ENCODE measurements at regions not wholly inside any gene's neighbourhood (a gene's known extent, or its start where the extent isn't known, plus 50 kb on each side); places are given as distances from the start of the nearest gene placed in this dataset.

DNA sequence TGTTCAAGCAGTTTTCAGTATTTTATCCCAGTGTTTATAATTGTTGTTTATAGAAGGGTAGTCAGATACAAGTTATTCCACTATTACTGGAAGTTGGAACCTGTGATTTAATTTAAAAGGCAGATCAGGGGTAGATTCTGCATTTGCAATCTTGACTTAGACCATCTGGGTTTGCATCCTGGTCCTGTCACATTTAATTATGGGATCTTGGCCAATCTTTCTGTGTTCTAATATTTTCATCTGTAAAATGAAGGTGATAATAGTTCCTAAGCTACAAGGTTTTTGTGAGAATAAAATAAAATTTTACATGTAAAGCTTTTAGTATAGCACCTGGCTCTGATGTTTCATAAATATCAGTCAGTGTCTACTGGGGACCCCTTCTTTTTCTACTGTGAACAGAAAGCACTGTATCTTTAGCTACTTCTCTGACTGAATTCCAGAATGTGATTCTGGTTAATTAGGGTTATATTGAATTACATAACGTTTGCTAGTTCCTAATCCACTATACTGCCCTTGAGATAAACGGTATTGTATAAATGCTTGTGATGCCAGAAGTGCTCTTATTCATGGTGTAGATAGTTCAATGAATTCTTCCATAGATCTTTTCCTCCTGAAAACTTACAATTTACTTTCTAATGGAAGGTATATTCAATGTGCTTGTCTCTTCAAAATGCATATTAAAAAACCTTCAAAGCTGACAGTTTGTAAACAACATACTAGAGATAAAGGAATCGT, 131.0 kb downstream of the KCNK1 start:
- Histone ChIP-seq H3F3A (replicated peaks; ENCODE audit: low read depth) (no peaks in the 10 kb centered on the region), H3K36me3 (ENCODE audit: insufficient read depth) (no peaks in the 10 kb centered on the region), H3K4me1 (ENCODE audit: insufficient read depth) (no peaks in the 10 kb centered on the region), H4K20me1 (replicated peaks; ENCODE audit: insufficient read depth) (no peaks in the 10 kb centered on the region), H3K27ac (ENCODE audit: low read depth) (no peak overlapping the region), H3K4me3 (no peak overlapping the region), H3K9me2 (ENCODE audit: insufficient read depth) (no peaks in the 10 kb centered on the region), H3K79me2 (replicated peaks; ENCODE audit: insufficient read depth) (no peaks in the 10 kb centered on the region), H2AFZ (no peak overlapping the region), H3K4me2 (no peak overlapping the region), H3K27me3 (ENCODE audit: insufficient read depth) (no peaks in the 10 kb centered on the region)
- H3K27me3 Mint-ChIP-seq (ENCODE audit: insufficient read depth, low read depth, poor library complexity) = peaks cover 1% of the 10 kb centered on the region
- no peaks in the 10 kb centered on the region for H3K36me3 Mint-ChIP-seq (ENCODE audit: low read depth)
- TF ChIP-seq EZH2 (IDR thresholded peaks at IDR 0.05; ENCODE audit: low read depth, unreplicated experiment) (no peak), STAT1 (IDR thresholded peaks at IDR 0.05; ENCODE audit: unreplicated experiment) (no peak), CREB1 (CRISPR knock-in tag; IDR thresholded peaks at IDR 0.05; ENCODE audit: low read depth) (no peak), JUNB (IDR thresholded peaks at IDR 0.05; ENCODE audit: unreplicated experiment) (no peak), POLR2AphosphoS5 (IDR thresholded peaks at IDR 0.05; ENCODE audit: low read depth) (no peak), EZH2phosphoT487 (IDR thresholded peaks at IDR 0.05; ENCODE audit: unreplicated experiment) (no peak), CTCF (conservative IDR thresholded peaks at IDR 0.05; ENCODE audit: low read depth in 2 of 2) (no peak), ZNF114 (CRISPR knock-in tag; IDR thresholded peaks at IDR 0.05) (no peak), ZNF331 (CRISPR knock-in tag; IDR thresholded peaks at IDR 0.05; ENCODE audit: low read depth) (no peak)
- TF ChIP-seq, protein P1, sequence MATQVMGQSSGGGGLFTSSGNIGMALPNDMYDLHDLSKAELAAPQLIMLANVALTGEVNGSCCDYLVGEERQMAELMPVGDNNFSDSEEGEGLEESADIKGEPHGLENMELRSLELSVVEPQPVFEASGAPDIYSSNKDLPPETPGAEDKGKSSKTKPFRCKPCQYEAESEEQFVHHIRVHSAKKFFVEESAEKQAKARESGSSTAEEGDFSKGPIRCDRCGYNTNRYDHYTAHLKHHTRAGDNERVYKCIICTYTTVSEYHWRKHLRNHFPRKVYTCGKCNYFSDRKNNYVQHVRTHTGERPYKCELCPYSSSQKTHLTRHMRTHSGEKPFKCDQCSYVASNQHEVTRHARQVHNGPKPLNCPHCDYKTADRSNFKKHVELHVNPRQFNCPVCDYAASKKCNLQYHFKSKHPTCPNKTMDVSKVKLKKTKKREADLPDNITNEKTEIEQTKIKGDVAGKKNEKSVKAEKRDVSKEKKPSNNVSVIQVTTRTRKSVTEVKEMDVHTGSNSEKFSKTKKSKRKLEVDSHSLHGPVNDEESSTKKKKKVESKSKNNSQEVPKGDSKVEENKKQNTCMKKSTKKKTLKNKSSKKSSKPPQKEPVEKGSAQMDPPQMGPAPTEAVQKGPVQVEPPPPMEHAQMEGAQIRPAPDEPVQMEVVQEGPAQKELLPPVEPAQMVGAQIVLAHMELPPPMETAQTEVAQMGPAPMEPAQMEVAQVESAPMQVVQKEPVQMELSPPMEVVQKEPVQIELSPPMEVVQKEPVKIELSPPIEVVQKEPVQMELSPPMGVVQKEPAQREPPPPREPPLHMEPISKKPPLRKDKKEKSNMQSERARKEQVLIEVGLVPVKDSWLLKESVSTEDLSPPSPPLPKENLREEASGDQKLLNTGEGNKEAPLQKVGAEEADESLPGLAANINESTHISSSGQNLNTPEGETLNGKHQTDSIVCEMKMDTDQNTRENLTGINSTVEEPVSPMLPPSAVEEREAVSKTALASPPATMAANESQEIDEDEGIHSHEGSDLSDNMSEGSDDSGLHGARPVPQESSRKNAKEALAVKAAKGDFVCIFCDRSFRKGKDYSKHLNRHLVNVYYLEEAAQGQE (IDR thresholded peaks at IDR 0.05; ENCODE audit: unreplicated experiment) = no peak
- TF ChIP-seq, protein P2, sequence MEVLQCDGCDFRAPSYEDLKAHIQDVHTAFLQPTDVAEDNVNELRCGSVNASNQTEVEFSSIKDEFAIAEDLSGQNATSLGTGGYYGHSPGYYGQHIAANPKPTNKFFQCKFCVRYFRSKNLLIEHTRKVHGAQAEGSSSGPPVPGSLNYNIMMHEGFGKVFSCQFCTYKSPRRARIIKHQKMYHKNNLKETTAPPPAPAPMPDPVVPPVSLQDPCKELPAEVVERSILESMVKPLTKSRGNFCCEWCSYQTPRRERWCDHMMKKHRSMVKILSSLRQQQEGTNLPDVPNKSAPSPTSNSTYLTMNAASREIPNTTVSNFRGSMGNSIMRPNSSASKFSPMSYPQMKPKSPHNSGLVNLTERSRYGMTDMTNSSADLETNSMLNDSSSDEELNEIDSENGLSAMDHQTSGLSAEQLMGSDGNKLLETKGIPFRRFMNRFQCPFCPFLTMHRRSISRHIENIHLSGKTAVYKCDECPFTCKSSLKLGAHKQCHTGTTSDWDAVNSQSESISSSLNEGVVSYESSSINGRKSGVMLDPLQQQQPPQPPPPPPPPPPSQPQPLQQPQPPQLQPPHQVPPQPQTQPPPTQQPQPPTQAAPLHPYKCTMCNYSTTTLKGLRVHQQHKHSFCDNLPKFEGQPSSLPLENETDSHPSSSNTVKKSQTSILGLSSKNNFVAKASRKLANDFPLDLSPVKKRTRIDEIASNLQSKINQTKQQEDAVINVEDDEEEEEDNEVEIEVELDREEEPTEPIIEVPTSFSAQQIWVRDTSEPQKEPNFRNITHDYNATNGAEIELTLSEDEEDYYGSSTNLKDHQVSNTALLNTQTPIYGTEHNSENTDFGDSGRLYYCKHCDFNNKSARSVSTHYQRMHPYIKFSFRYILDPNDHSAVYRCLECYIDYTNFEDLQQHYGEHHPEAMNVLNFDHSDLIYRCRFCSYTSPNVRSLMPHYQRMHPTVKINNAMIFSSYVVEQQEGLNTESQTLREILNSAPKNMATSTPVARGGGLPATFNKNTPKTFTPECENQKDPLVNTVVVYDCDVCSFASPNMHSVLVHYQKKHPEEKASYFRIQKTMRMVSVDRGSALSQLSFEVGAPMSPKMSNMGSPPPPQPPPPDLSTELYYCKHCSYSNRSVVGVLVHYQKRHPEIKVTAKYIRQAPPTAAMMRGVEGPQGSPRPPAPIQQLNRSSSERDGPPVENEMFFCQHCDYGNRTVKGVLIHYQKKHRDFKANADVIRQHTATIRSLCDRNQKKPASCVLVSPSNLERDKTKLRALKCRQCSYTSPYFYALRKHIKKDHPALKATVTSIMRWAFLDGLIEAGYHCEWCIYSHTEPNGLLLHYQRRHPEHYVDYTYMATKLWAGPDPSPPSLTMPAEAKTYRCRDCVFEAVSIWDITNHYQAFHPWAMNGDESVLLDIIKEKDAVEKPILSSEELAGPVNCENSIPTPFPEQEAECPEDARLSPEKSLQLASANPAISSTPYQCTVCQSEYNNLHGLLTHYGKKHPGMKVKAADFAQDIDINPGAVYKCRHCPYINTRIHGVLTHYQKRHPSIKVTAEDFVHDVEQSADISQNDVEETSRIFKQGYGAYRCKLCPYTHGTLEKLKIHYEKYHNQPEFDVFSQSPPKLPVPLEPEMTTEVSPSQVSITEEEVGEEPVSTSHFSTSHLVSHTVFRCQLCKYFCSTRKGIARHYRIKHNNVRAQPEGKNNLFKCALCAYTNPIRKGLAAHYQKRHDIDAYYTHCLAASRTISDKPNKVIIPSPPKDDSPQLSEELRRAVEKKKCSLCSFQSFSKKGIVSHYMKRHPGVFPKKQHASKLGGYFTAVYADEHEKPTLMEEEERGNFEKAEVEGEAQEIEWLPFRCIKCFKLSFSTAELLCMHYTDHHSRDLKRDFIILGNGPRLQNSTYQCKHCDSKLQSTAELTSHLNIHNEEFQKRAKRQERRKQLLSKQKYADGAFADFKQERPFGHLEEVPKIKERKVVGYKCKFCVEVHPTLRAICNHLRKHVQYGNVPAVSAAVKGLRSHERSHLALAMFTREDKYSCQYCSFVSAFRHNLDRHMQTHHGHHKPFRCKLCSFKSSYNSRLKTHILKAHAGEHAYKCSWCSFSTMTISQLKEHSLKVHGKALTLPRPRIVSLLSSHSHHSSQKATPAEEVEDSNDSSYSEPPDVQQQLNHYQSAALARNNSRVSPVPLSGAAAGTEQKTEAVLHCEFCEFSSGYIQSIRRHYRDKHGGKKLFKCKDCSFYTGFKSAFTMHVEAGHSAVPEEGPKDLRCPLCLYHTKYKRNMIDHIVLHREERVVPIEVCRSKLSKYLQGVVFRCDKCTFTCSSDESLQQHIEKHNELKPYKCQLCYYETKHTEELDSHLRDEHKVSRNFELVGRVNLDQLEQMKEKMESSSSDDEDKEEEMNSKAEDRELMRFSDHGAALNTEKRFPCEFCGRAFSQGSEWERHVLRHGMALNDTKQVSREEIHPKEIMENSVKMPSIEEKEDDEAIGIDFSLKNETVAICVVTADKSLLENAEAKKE (CRISPR knock-in tag; IDR thresholded peaks at IDR 0.05) = no peak
- TF ChIP-seq, protein P3, sequence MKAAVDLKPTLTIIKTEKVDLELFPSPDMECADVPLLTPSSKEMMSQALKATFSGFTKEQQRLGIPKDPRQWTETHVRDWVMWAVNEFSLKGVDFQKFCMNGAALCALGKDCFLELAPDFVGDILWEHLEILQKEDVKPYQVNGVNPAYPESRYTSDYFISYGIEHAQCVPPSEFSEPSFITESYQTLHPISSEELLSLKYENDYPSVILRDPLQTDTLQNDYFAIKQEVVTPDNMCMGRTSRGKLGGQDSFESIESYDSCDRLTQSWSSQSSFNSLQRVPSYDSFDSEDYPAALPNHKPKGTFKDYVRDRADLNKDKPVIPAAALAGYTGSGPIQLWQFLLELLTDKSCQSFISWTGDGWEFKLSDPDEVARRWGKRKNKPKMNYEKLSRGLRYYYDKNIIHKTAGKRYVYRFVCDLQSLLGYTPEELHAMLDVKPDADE (IDR thresholded peaks at IDR 0.05) = no peak
- H3K4me1 Mint-ChIP-seq = no peaks in the 10 kb centered on the region; the same call in 2 of the 3 replicates
- H3K4me3 Mint-ChIP-seq = no peak overlapping the region
- no peaks in the 10 kb centered on the region for H3K9me3 Mint-ChIP-seq
- DNase-seq (ENCODE audit: low spot score) = no peak
- ATAC-seq = no peak
- no peak overlapping the region for H3K27ac Mint-ChIP-seq

All from GM23338 (cell line).